GM21737 (cell line): ENCODE measurements at regions not wholly inside any gene's neighbourhood (a gene's known extent, or its start where the extent isn't known, plus 50 kb on each side); places are given as distances from the start of the nearest gene placed in this dataset.
"Not testable (repeated sequence)": the region's sequence is repeated elsewhere in the genome, so short reads cannot be mapped to it uniquely, and the experiment has no call there.

Experiments
- ATAC-seq: cut with Tn5 transposase; IDR thresholded peaks from one replicate; pipeline ENCODE4 v1.9.1; 2021; ENCODE audit warnings: mild to moderate bottlenecking, moderate library complexity; ENCODE audit not compliant: unreplicated experiment

GRCh38 chr13:61878565-61878964 is 462.9 kb upstream of the PCDH20 start:
- not testable (repeated sequence) for ATAC-seq

- ATAC-seq, result no peak
These were observed 459.4 kb upstream of the PCDH20 start for GRCh38 chr13:61874970-61875579.

- ATAC-seq, result no peak
These were observed 458.1 kb upstream of the PCDH20 start for GRCh38 chr13:61873717-61874116.

GRCh38 chr13:61857198-61857597 is 441.5 kb upstream of the PCDH20 start:
- ATAC-seq, result no peak

- no peak for ATAC-seq
These were observed 436.5 kb upstream of the PCDH20 start for GRCh38 chr13:61852116-61852619.

GRCh38 chr13:61850794-61851193 is 435.1 kb upstream of the PCDH20 start:
- no peak for ATAC-seq

- ATAC-seq, result no peak
These were observed 422.9 kb upstream of the PCDH20 start for GRCh38 chr13:61838568-61838967.

GRCh38 chr13:61833228-61833627 is 417.6 kb upstream of the PCDH20 start:
- no peak for ATAC-seq

GRCh38 chr13:61831026-61831425 is 415.4 kb upstream of the PCDH20 start:
- ATAC-seq, result no peak

GRCh38 chr13:61830475-61830874 is 414.8 kb upstream of the PCDH20 start:
- no peak for ATAC-seq

GRCh38 chr13:61824168-61824567 is 408.5 kb upstream of the PCDH20 start:
- no peak for ATAC-seq

GRCh38 chr13:61812286-61812685 is 396.6 kb upstream of the PCDH20 start:
- ATAC-seq, result no peak

- ATAC-seq, result no peak
These were observed 394.4 kb upstream of the PCDH20 start for GRCh38 chr13:61810065-61810464.

- no peak for ATAC-seq
These were observed 381.7 kb upstream of the PCDH20 start for GRCh38 chr13:61797397-61797796.

- no peak for ATAC-seq
These were observed 379.9 kb upstream of the PCDH20 start for GRCh38 chr13:61795580-61795979.

- no peak for ATAC-seq
These were observed 363.8 kb upstream of the PCDH20 start for GRCh38 chr13:61779456-61779855.

GRCh38 chr13:61778531-61778930 is 362.9 kb upstream of the PCDH20 start:
- no peak for ATAC-seq

GRCh38 chr13:61777899-61778298 is 362.2 kb upstream of the PCDH20 start:
- ATAC-seq, result no peak

- no peak for ATAC-seq
These were observed 361.6 kb upstream of the PCDH20 start for GRCh38 chr13:61777271-61777670.

GRCh38 chr13:61774903-61775302 is 359.3 kb upstream of the PCDH20 start:
- ATAC-seq, result no peak

GRCh38 chr13:61770681-61771080 is 355.0 kb upstream of the PCDH20 start:
- no peak for ATAC-seq

- ATAC-seq, result no peak
These were observed 352.5 kb upstream of the PCDH20 start for GRCh38 chr13:61768175-61768574.

- no peak for ATAC-seq
These were observed 351.0 kb upstream of the PCDH20 start for GRCh38 chr13:61766667-61767058.
